T-helper 1 cell (primary cell): ENCODE measurements at regions not wholly inside any gene's neighbourhood (a gene's known extent, or its start where the extent isn't known, plus 50 kb on each side); places are given as distances from the start of the nearest gene placed in this dataset.
A peak's percentile ranks its signal among the peaks of the same experiment; 100 is the strongest.

Experiments
- DNase-seq, 5 donors: peaks; one replicate each; pipeline ENCODE4 v3.0.0-alpha.2; 2012 to 2020

DNA sequence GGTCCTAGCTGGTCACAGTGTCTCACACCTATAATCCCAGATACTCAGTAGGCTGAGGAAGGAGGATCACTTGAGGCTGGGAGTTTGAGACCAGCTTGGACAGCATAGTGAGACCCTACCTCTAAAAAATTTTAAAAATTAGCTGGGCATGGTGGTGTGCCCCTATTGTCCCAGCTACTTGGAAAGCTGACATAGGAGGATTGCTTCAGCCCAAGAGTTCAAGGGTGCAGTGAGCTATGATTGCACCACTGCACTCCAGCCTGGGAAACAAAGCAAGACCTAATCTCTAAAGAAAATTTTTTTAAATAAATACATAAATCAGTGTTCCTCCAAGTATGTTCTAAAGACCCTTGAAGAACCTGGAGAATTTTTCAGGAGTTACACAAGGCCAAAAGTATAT, 50.6 kb upstream of the GNAO1 start:
- no peak for DNase-seq

DNA sequence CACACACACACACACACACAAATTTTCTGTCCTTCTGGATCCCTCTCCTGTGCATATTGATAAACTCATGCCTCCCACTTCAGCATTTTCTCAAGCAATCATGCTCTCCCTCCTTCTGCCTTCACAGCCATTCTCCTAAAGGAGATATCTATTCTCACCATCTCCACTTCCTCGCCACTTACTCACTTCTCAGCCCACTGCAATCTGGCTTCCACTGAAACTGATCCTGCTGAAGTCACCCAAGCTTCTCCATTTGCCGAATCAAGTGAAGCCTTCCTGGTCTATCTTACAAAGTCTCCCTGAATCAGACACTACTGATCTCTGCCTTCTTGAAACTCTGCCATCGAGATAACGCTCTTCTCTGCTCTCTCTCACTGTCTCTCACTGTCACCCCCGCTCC, 54.0 kb upstream of the GNAO1 start:
- DNase-seq, result no peak

DNA sequence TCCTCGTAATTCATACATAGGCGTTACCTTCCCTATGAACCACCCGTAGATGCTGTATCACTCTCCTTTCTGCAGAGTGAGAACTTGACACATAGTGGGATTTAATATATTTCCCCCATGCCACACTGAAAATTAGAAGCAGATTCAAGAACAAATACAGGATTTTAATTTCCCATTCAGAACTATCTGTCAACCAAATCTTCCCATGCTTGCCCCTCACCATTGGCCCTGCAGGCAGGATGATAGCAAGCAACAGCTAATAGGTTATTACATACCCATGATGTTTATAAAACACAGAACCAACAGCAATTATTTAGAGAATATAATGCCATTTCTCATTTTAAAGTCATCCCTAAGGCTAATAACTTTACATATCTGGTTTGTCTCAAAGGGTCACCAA, 55.0 kb upstream of the GNAO1 start:
- no peak for DNase-seq

DNA sequence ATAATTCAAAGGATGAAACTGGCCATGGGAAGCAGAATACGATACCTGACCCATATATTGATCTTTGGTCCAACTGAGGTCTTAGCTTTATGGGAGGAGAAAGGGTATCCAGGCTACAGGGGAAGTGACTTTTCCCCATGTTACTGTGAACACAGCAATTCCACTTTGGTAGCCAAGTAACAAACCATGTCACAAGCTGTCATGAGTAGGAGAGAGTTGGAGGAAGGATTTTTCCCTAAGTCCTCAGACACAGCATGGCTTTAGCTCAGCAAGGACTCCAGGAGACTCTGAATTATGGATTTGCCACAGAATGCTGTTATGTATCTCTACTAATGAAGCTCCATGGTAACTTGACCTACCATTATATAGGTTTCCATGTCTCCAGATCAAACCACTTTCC, 56.5 kb upstream of the GNAO1 start:
- no peak for DNase-seq

DNA sequence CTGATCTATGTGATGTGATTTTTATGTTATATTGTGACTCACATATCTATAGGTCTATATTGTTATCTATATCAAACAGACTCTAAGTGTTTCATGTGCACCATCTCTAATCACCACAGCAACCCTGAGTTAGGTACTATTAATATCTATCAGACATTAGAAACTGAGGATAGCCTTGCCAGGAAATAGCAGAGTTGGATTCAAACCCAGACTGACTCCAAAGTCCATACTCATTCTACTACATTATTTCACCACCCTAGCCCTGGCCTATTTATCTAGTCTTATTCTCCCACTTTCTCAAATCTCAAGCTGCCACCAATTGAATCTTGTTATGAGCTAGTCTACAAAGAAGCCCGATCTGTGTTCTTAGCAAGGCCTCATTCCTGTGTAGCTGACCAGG, 65.4 kb upstream of the GNAO1 start:
- DNase-seq, result no peak

DNA sequence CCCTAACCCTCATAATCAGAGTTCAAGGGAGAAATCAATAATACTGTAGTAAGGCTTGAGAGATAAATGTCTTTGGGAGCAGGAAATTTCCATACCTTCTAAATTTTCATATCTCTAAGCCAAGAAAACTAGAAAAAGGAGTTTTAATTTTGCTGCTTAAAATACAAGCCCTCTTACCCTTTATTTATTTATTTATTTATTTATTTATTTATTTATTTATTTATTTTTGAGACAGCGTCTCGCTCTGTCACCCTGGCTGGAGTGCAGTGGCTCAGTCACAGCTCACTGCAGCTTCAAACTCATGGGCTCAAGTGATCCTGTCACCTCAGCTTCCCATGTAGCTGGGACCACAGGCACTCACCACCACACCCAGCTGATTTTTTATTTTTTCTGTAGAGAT, 69.0 kb upstream of the GNAO1 start:
- no peak for DNase-seq

DNA sequence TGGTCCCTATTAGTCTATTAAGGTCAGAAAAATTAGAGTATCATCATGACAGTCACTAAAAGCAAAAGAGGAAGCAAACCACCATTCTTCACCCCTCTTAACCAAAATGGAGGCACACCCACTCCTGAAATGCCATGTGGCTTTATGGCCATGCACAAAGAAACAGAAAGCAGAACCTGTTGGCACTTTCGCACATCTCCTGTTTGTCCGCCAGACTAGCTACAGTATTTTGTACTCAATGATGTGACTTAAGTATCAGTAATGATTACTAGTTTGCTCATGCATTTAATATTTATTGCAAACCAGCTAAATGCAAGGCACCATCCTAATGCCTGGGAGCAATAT, 70.2 kb upstream of the GNAO1 start:
- DNase-seq, result no peak

DNA sequence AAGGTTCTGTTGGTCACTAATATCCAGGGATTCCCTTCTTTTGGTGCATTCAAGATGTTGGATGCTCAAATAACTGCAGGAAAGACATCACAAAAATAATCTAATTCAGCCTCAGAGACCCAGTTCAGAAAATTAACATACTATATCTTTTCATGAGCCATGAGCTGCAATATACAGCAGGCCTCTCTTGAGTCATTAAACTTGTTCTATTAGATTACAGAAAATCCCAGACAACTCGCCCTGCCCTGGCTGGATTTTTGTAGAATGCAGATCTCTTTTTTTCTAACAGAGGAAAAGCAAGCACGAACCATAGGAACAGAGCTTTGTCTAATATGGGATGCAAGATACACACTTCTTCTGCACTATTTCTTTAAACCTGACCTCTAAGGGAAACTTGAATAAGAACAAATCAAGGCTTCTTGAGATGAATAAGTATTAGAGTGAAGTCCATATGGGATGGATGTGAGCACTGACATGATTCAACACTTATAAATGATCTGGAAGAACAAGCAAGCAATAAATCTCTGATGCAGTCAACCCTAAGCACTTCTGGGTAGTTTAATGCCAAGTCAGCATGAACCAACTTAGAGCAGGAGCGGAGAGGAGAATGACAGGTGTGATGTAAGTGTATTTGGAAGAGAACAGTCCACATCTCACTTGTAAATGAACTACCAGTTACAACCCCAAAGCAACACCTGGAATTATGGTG, 70.7 kb upstream of the GNAO1 start:
- DNase-seq, result no peak

DNA sequence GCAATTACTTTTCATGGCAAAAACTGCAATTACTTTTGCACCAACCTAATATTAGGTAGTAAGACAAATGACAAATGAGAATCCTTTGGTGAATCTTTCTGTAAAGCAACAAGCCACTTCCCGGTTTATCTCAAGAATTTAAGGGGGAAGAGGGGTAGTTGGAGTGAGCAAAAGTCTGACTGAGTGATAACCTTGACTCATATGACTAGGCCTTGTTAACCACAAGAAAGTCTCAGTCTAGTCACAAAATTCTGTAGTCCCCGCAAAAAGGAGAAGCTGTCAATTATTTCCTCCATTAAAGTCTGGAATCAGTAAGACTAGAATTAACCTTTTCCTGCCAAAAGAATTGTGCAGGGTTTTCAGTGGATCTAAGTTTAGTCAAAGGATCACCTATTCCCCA, 72.2 kb upstream of the GNAO1 start:
- DNase-seq, result peak in 1 of 5 donors; percentile 6

DNA sequence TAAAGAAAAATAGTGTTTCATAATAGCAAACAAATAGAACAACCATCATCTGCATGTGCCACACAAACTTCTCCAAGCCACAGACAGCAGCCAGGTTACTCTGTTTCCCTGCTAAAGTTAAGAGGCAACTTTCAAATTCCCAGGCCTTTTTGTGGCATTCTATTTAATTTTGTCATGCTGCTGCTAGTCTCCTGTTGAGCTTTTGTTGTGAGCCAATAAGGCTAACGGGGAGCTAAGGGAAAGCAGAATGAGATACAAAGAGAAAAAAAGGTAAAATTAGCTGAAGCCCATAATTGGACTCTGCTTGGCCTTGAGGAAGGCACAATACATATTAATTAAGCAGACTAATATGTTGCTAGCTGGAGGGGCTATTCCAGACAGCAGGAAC, 74.7 kb upstream of the GNAO1 start:
- DNase-seq, result no peak

DNA sequence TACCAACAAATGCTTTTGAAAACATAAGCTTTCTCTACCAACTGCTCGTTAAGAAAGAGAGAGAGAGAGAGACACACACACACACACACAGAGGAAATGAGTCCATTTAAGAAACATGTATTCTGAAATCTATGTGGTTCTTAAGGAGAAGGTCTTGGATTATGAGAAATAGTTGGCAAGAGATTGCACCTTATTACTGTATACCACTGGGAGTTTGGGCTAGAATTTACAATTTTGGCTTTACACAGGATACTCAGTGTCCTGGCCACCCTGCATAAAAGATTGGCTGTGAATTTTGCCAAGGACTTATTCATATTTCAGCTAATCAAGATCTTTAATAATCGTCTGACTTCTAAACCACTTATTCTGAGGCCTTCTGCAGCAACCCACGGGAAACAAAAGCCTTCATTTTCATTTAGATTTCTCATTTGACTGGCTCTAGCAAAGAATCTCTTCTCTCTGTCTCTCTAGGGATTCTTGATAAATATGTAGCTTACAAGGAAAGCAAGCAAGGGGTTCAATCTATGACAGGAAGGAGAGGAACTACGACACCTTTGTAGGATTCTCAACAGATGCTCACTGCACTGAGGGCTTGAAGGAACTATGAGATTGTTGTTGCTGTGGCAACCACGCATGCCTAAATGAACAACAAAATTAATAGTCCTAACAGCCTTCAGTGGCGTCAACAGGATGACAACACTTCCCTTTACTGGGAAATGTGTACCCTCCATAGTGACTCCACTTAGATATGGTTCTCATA, 75.3 kb upstream of the GNAO1 start:
- DNase-seq, result no peak

DNA sequence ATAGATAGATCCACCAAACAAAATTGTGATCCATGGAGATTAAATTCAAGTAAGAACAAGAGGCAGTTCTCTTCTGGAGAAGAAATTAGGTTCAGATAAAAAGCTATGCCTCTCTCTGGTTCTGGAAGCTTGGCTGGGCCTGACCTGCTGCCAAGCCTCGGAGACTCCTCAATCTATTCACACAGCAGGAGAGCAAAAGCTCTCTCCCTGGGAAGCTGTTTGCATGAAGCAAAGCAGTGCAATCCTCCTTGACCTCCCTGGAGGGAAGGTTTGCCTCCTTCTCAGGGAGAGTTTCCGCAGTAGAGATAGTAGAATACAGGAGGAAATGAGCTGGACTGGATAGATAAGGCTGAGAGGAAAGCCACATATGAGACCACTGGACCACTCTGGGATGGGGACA, 78.1 kb upstream of the GNAO1 start:
- no peak for DNase-seq

DNA sequence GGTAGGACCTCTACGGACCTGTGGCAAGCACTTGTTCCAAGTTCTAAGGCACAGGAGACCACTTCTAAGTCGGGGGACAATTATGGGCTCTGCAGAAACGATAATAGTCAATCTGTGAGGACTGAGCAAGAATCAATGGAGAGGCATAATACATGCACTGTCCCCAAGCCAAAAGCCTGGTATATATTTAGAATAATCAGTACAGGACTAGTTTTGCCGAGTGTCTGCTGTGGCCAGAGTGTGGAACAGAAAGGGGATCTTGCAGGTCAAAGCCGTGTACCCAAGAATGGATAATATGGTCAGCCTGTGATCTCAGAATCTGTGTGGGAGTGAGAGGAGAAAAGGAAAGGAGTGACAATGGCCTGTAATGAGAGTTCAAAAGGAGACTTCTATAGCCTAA, 80.2 kb upstream of the GNAO1 start:
- no peak for DNase-seq

DNA sequence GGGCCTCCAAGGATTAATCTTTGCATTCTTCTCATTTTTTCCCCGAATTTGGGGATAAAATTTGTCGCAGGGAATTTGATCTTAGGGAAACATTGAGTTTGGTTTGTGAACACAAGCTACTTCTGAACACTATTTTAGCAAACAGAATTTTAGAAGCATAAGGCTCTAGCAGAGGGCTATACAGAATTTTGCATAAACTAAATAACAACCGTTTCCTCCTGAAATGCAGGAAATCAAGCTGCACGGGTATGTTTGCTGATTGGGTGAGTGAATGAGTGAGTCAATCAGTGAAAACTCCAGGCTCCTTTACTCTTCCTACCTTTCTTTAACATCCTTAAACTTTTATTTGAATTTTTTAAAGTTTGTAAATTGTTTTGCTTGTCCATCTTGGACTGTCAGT, 81.3 kb upstream of the GNAO1 start:
- DNase-seq, result no peak

DNA sequence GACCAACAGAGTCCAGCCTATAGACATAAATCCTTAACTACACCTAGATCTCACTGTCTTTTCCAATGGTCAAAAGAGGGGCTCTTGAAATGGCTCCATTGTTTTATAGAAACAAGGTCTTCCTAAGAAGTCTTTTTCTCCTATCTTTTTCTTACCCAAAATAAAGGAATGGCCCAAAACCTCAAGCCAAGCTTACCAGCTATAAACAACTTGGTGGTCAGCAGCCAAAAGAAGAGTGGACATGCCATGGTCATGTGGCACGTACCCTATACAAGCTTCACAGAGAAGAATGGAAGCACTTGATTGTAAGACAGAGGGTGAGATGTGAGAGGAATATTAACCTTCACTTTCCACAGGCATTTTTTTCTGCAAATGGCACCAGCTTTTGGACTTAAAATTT, 82.1 kb upstream of the GNAO1 start:
- DNase-seq, result no peak

DNA sequence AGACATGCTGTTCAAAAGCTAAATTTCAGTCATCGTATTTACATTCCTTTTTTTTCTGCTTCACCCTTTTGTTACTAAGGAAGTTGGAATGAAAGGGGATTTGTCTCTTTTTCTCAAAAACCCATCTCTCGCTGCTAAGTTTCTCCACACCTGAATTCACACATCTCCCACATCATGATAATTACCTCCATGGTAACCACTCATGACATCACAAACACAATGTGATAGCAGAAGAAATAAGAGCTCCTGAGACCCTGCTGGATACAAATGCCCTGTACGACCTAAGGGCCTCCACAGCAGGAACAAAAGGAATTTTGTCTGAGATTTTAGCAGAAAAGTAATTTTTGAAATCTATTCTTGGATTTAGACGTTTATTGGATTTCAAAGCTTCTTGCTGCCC, 82.6 kb upstream of the GNAO1 start:
- no peak for DNase-seq

DNA sequence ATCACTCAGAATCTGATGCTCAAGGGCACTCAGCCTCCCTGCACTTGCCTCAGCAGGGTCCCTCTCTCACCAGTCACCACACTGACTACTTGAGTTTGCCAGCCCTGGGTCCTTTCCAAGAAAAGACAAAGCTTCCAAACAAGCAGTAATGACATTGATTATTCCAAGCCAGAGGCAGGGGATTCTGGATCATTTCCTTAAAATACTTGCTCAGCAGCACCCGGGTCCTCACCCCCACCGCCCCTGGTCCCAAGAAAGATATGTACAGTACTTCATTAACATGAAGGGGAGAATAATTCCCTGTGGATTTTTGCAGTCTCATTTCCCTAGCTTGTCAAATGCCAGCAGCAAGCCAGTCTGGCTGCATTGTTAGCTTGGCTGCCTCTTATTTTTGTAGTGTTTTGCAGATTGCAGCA, 83.2 kb upstream of the GNAO1 start:
- DNase-seq, result no peak

DNA sequence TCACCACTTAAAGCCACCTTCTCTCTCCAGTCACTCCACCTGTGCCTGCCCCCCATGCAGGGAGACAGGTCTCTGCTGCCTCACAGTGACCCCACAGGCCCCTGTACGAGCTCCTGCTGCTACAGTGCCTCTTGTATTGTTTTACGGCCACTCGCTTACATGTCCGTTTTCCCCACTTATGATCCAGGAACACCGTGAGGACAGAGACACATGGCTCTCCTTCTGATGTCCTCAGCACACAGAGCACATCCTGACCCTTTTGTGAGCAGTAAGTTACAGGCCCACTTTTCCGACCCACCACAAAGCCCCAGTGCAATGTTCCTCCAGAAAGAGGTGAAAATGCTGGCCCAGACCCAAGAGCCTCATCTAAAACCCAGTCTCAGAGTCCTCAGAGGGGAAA, 84.8 kb upstream of the GNAO1 start:
- no peak for DNase-seq

DNA sequence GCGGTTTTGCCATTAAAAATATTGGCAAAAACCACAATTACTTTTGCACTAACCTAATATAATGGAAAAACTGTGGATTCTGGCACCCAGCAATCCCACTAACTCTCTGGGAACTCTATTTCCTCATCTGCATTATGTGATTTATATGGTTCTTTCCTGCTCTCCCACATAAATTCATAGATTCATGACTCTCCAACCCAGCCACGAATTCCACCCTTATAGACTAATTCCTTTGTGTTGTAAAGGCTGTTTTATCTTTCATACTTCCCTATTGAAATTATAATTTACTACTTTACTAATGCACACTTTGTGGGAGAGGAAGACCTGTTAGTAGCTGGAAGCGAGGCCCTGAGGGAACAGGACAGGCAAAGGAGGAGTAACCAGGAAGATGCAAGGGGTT, 88.4 kb upstream of the GNAO1 start:
- no peak for DNase-seq

DNA sequence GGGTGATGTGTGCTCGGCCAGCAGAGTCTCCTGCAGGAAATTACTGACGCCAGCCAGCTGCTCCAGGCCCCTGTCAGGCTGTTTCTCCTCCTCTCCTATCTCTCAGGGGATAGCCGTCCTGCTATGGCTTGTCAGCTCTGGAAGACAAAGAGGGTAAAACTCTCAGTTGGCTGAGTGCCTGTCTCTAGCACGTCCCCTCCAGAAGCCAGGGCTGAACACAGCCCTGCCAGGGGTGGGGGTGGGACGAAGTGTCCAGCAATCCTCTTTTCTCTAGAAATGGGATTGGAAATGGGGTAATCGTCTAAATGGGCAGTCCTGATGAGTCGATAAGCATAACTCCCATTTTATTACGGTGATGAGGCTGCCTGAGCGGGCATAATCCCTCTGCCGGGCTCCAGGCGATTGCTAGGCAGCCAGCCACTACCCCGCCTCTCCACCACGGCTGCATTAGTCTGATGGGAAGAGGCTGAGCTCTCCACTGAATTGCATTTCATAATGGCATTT, 89.1 kb upstream of the GNAO1 start:
- no peak for DNase-seq

DNA sequence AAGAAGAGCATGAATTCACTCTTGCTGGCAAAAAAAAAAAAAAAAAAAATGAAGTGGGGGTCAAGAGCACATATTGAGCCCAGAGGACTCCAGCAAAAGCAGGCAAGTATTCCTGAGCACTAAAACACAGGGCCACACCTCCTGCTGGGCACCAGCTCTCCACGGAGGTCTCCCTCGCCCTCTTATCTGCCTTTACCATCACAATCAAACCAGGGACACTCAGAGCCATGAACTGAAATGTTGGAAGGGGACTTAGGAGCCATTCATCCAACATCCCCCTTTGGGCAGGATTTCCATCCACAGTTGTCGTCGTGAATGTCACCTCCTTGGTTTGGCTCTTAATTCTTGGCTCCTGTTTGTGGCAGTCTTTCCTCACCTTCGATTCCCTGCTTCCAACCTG, 89.8 kb upstream of the GNAO1 start:
- no peak for DNase-seq

DNA sequence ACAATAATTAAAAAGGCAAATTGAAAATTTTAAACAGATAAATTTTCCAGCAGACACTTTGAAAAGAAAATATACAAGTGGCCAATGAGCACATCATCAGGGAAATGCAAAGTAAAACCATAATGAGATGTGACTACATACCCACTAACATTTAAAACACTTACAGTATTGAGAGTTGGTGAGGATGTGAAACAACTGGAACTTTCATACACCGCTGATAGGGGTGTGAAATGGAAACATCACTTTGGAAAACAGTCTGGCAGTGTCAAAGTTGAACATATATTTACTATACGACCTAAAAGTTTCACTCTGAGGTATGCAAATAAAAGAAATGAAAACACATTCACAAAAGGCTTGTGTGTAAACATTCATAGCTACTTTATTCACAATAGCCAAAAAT, 94.0 kb upstream of the GNAO1 start:
- no peak for DNase-seq

DNA sequence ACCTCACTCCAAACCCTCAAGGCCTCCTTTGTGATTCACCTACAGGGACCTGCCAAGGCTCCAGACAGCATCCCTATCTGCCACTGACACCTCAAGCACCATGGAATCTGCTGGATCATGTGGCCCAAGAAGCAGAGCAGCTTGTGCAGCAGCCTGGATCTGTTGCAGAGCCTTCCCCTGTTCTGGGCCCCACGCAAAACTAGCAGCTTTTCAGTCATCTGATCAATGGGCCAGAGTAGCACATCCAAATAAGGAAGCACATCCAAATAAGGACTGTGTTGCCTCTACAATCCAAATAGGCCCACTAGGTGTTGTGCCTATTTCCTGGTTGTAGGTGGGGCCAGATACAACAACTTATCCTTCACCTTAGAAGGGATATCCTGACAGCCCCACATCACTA, 97.1 kb upstream of the GNAO1 start:
- DNase-seq, result no peak

DNA sequence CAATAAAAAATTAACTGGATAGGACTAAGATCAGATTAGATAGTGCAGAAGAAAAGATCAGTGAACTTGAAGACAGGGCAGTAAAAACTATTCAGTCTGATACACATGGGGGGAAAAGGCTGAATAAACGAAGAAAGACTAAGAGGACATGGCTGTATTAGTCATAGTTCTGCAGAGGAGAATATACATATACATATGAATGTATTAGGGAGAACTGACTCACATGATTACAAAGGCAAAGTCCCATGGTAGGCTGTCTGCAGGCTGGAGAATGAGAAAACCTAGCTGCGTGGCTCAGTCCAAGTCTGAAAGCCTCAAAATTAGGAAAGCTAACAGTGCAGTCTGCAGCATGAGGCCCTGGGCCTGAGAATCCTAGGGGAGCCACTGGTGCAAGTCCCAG, 98.2 kb upstream of the GNAO1 start:
- no peak for DNase-seq

DNA sequence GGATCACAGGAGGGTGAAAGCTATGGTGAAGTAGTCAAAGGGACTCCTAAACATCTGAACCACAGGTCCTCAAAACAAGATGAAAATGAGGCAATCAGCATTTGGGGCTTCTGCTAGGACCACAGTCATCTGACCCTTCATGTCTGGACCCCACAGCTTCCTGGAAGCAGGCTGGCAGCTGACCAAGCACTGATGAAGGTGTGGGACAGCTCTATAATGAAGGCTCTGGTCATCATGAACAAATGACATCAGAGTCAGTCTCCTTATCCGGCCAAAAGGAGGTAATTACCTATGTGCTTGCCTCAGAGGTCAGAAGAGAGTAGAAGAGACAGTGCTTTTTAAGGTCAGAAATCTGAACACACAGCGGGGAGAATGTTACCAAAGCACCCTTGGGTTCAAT, 101.2 kb upstream of the GNAO1 start:
- DNase-seq, result no peak
